ENCODE measurements at regions not wholly inside any gene's neighbourhood (a gene's known extent, or its start where the extent isn't known, plus 50 kb on each side); places are given as distances from the start of the nearest gene placed in this dataset.

DNA sequence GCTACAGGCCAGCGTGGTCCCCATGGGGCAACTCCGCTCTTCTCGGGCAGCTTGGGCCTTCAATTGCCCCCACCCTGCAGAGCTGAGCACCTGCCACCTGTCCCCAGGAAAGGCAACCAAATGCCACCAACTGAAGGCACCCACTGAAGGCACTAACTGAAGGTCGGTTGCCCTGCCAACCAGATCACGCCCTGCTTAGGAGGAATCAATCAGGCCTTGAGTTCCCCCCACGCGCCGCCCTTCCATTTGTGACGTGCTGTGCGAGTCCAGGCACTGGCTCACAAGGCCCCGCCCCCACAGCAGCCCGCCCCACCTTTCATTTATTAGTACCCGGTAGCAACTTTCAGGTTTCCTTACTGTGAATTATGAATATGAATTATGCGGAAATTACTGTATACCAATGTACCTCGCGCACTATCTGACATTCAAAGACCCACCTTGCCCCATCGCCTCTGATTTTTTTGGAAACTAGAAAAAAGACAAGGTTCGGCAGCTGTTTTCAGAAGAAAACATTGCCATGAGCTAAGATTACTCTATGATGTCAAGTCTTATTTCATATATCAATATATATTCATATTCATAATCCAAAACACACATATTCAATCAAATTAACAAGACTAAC is 83.6 kb upstream of the ABI1 start:
- TF ChIP-seq, protein P1, sequence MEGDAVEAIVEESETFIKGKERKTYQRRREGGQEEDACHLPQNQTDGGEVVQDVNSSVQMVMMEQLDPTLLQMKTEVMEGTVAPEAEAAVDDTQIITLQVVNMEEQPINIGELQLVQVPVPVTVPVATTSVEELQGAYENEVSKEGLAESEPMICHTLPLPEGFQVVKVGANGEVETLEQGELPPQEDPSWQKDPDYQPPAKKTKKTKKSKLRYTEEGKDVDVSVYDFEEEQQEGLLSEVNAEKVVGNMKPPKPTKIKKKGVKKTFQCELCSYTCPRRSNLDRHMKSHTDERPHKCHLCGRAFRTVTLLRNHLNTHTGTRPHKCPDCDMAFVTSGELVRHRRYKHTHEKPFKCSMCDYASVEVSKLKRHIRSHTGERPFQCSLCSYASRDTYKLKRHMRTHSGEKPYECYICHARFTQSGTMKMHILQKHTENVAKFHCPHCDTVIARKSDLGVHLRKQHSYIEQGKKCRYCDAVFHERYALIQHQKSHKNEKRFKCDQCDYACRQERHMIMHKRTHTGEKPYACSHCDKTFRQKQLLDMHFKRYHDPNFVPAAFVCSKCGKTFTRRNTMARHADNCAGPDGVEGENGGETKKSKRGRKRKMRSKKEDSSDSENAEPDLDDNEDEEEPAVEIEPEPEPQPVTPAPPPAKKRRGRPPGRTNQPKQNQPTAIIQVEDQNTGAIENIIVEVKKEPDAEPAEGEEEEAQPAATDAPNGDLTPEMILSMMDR (IDR thresholded peaks at IDR 0.05), result no peak
- TF ChIP-seq EZH2phosphoT487 (IDR thresholded peaks at IDR 0.05) (no peak), EZH2 (IDR thresholded peaks at IDR 0.05) (no peak)

All from neural progenitor cell (in vitro differentiated cells).